ENCODE measurements at regions not wholly inside any gene's neighbourhood (a gene's known extent, or its start where the extent isn't known, plus 50 kb on each side); places are given as distances from the start of the nearest gene placed in this dataset.

DNA sequence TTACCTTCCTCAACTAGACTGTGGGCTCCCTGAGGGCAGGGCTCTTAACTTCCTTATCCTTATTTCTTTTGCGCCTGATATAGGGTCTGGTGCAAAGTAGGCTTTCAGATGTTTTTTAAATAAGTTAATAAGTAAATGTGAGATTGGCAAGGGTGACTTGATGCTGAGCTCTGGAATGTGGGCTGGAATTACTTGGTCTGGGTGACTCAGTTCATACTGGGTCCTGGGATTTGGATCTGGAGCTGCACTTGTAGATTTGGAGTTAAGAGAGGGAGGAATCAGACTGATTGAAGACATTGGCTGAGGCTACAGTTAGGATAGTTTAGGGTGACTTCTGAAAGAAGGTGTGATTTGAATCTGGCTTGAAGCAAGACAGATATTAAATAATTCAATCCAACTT, 190.9 kb downstream of the GIPC2 start:
- peak overlapping the region in 1 of 5 donors; percentile 19 for H3K27ac ChIP-seq
- no peaks in the 10 kb centered on the region for H3K9me3 ChIP-seq
- WGBS, 5 donors, result 88 to 97% (median 92%) methylated on average over 1 of the region's 1 CpG
- no peaks in the 10 kb centered on the region for H3K27me3 ChIP-seq
- TF ChIP-seq, protein P1, sequence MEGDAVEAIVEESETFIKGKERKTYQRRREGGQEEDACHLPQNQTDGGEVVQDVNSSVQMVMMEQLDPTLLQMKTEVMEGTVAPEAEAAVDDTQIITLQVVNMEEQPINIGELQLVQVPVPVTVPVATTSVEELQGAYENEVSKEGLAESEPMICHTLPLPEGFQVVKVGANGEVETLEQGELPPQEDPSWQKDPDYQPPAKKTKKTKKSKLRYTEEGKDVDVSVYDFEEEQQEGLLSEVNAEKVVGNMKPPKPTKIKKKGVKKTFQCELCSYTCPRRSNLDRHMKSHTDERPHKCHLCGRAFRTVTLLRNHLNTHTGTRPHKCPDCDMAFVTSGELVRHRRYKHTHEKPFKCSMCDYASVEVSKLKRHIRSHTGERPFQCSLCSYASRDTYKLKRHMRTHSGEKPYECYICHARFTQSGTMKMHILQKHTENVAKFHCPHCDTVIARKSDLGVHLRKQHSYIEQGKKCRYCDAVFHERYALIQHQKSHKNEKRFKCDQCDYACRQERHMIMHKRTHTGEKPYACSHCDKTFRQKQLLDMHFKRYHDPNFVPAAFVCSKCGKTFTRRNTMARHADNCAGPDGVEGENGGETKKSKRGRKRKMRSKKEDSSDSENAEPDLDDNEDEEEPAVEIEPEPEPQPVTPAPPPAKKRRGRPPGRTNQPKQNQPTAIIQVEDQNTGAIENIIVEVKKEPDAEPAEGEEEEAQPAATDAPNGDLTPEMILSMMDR (IDR thresholded peaks at IDR 0.05), result no peak
- TF ChIP-seq EP300 (IDR thresholded peaks at IDR 0.05) (no peak), POLR2AphosphoS5 (IDR thresholded peaks at IDR 0.05) (no peak), POLR2A (IDR thresholded peaks at IDR 0.05) (no peak)
- H3K4me1 ChIP-seq, result peaks cover 0 to 24% (median 12%) of the 10 kb centered on the region in 4 donors
- no peak overlapping the region for H3K4me3 ChIP-seq
- intact Hi-C loops (cut with DNase I; ENCODE audit: low total_unique reads), result no loop called here
- no peak for DNase-seq
- H3K36me3 ChIP-seq, result no peaks in the 10 kb centered on the region

DNA sequence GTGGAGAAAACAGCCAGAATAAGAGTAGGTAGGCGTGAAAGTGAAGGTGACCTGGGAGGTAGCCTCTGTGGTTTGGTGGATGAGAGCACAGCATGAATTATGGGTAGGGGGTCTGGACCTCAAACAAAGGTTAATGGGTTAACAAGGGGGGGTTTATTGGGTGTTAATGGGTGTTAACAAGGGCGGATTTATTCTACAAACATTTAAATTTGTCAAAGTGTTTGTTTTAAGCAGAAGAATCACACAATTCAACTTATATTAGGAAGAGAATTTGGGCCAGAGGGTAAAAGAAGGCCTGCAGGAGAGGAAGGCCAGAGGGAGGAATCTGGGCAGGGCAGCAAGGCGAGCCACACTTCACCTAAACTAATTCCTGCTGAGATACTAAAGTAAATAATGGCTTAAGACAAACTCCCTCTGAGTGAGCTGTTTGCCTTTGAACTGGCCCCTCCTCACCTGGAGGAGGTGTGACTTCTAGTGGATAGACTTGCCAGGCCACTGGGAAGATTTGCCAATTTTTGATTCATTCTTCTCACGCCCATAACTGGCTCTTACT, 191.7 kb downstream of the GIPC2 start:
- intact Hi-C loops (cut with DNase I; ENCODE audit: low total_unique reads), result no loop called here
- Histone ChIP-seq H3K27ac (peak overlapping the region in 1 of 5 donors; percentile 19), H3K27me3 (no peaks in the 10 kb centered on the region), H3K36me3 (no peaks in the 10 kb centered on the region), H3K4me1 (peaks cover 0 to 24% (median 12%) of the 10 kb centered on the region in 4 donors), H3K9me3 (no peaks in the 10 kb centered on the region), H3K4me3 (no peak overlapping the region)
- DNase-seq, result peak; percentile 74 to 79
- 32 to 42% (median 33%) methylated on average over 4 of the region's 4 CpGs for WGBS, 5 donors
- peak in 2 of 3 donors; percentile 48 to 50 for TF ChIP-seq POLR2AphosphoS5 (IDR thresholded peaks at IDR 0.05)
- no peak for TF ChIP-seq POLR2A (IDR thresholded peaks at IDR 0.05)

DNA sequence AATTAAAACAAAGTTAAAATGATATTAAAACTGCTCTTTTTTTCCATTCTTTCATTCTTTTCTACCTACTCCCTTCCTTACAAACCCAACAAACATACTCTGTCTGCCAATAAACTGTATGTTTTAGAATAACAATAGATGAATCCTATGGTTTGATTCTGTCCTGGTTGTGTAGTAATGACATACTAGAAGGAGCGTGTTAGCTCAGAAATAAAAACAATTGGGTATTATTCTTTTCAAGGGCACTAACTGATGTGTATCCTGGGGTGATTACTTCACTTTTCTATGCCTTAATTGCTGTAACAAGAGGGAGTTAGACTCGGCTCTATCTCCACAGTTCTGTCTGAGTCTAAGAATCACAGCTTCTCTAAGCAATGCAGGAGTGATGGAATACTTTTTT, 194.4 kb downstream of the GIPC2 start:
- no peak for DNase-seq
- H3K9me3 ChIP-seq, result no peaks in the 10 kb centered on the region

DNA sequence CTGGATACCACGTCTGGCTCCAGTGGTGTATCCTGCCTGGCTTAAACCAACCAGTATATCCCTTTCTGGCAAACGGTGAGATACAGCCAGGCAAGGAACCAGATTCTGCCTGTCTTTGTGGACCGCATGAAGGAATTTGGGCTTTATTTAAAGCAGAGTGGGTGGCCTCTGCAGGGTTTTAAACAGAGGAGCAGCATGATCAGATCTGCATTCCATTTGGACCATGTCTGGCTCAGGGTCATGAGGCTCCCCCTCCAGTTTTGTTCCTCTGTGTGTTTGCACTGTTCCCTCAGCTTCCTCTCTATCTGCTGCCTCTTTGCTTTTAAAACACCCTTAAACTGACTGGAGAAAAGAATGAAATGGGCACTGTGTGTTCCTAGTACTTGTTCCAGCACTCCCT, 195.0 kb downstream of the GIPC2 start:
- peaks cover 0 to 24% (median 11%) of the 10 kb centered on the region in 4 donors for H3K4me1 ChIP-seq
- H3K4me3 ChIP-seq, result no peak overlapping the region
- intact Hi-C loops (cut with DNase I; ENCODE audit: low total_unique reads), result no loop called here
- H3K27me3 ChIP-seq, result no peaks in the 10 kb centered on the region
- DNase-seq, result peak in 1 of 2 donors; percentile 32
- peak overlapping the region in 2 of 5 donors; percentile 3 to 38 for H3K27ac ChIP-seq
- H3K36me3 ChIP-seq, result no peaks in the 10 kb centered on the region
- TF ChIP-seq POLR2A (IDR thresholded peaks at IDR 0.05) (no peak), POLR2AphosphoS5 (IDR thresholded peaks at IDR 0.05) (no peak), EP300 (IDR thresholded peaks at IDR 0.05) (no peak)
- TF ChIP-seq, protein P1 (IDR thresholded peaks at IDR 0.05), result no peak
- H3K9me3 ChIP-seq, result no peaks in the 10 kb centered on the region
- 28 to 54% (median 38%) methylated on average over 3 of the region's 3 CpGs for WGBS, 5 donors

More for the DNA sequence above, 194.4 kb downstream of the GIPC2 start:
- no peak for TF ChIP-seq POLR2AphosphoS5 (IDR thresholded peaks at IDR 0.05)
- TF ChIP-seq, protein P1 (IDR thresholded peaks at IDR 0.05), result no peak
- no peak for TF ChIP-seq POLR2A (IDR thresholded peaks at IDR 0.05)
- no peak for TF ChIP-seq EP300 (IDR thresholded peaks at IDR 0.05)
- Histone ChIP-seq H3K27ac (peak overlapping the region in 1 of 5 donors; percentile 3), H3K27me3 (no peaks in the 10 kb centered on the region), H3K4me1 (peaks cover 0 to 24% (median 11%) of the 10 kb centered on the region in 4 donors), H3K4me3 (no peak overlapping the region), H3K36me3 (no peaks in the 10 kb centered on the region)
- WGBS, 5 donors, result 69 to 80% (median 78%) methylated on average over 2 of the region's 2 CpGs
- intact Hi-C loops (cut with DNase I; ENCODE audit: low total_unique reads), result no loop called here

DNA sequence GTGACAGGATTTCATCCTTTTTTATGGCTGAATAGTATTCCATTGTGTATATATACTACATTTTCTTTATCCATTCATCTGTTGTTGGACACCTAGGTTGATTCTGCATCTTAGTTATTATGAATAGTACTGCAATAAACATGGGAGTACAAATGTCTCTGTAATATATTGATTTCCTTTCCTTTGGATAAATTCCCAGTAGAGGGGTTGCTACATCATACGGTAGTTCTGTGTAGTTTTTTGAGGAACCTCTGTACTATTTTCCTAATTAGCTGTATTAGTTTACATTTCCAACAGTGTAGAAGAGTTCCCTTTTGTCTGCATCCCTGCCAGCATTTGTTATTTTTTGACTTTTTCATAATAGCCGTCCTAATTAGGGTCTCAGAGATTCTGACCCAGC, 201.3 kb downstream of the GIPC2 start:
- 59 to 80% (median 78%) methylated on average over 2 of the region's 2 CpGs for WGBS, 5 donors
- Histone ChIP-seq H3K4me1 (peaks cover 0 to 9% (median 0%) of the 10 kb centered on the region in 4 donors), H3K9me3 (no peaks in the 10 kb centered on the region), H3K27me3 (no peaks in the 10 kb centered on the region), H3K36me3 (no peaks in the 10 kb centered on the region), H3K27ac (no peak overlapping the region), H3K4me3 (no peak overlapping the region)
- no peak for DNase-seq
- intact Hi-C loops (cut with DNase I; ENCODE audit: low total_unique reads), result no loop called here
- TF ChIP-seq, protein P1 (IDR thresholded peaks at IDR 0.05), result no peak
- no peak for TF ChIP-seq POLR2A (IDR thresholded peaks at IDR 0.05)
